Esophagus muscularis mucosa (tissue), 4 donors: ENCODE measurements at regions not wholly inside any gene's neighbourhood (a gene's known extent, or its start where the extent isn't known, plus 50 kb on each side); places are given as distances from the start of the nearest gene placed in this dataset.

Experiments
- DNase-seq: peaks from one replicate; pipeline ENCODE4 v3.0.0-alpha.2; 2017; ENCODE audit errors: extremely low spot score
- H3K27ac ChIP-seq, 4 donors: fragments of 200-600 bp; sonication (generic); replicated peaks in 1 of 4; 1 replicate in 3 of 4; 2 replicates in 1 of 4; pipeline ENCODE4 v1.5.1; 2016 to 2019; ENCODE audit warnings: mild to moderate bottlenecking in 1 of 4
- H3K27me3 ChIP-seq, 4 donors: fragments of 200-600 bp; sonication (generic); one replicate each; pipeline versions ENCODE4 v1.5.1 to v1.6.0; 2016 to 2019
- H3K36me3 ChIP-seq, 4 donors: fragments of 200-600 bp; sonication (generic); one replicate each; pipeline ENCODE4 v1.5.1; 2016 to 2019
- H3K4me1 ChIP-seq, 4 donors: fragments of 200-600 bp; sonication (generic); one replicate each; pipeline ENCODE4 v1.5.1; 2016 to 2019
- H3K4me3 ChIP-seq, 4 donors: fragments of 200-600 bp; sonication (generic); 1 replicate in 2 of 4; 2 replicates in 2 of 4; pipeline ENCODE4 v1.5.1; 2016 to 2019; ENCODE audit warnings: mild to moderate bottlenecking in 4 of 4, moderate library complexity in 1 of 4
- H3K9me3 ChIP-seq, 4 donors: fragments of 200-600 bp; sonication (generic); 1 replicate in 3 of 4; 2 replicates in 1 of 4; pipeline ENCODE4 v1.5.1; 2016 to 2019
- CTCF ChIP-seq, 3 experiments: fragments of 200-600 bp in 2 of 3; fragments of 450-650 bp in 1 of 3; sonication (generic) in 2 of 3; IDR thresholded peaks; one replicate each; pipeline ENCODE4 v1.5.1; 2017 to 2019; ENCODE audit warnings: antibody characterized with exemption in 3 of 3, mild to moderate bottlenecking in 2 of 3, moderate library complexity in 1 of 3
- EP300 ChIP-seq: sonication (generic); formaldehyde crosslinking; IDR thresholded peaks from one replicate; pipeline ENCODE4 v1.6.1; 2017; ENCODE audit warnings: antibody characterized with exemption
- POLR2A ChIP-seq: fragments of 450-650 bp; IDR thresholded peaks from one replicate; pipeline ENCODE4 v1.6.1; 2017; ENCODE audit warnings: antibody characterized with exemption, moderate library complexity, mild to moderate bottlenecking, low read depth
- POLR2AphosphoS5 ChIP-seq, 2 donors: sonication (generic); formaldehyde crosslinking; IDR thresholded peaks; one replicate each; pipeline ENCODE4 v1.6.1; 2017; ENCODE audit warnings: antibody characterized with exemption in 2 of 2
- WGBS: methylation state at CpG from one replicate; pipeline ENCODE4 v1.1.5; 2018; 5-methylcytosine and 5-hydroxymethylcytosine counted together
- intact Hi-C: fragments of 100-400 bp; cut with DNase I; formaldehyde crosslinking; loops from one replicate; pipeline ENCODE4 v1.15.1; 2023

- TF ChIP-seq POLR2AphosphoS5 (IDR thresholded peaks at IDR 0.05) (no peak), EP300 (no peak), POLR2A (no peak), CTCF (IDR thresholded peaks at IDR 0.05) (no peak)
- WGBS, result 15% methylated on average over 1 of the region's 1 CpG
- Histone ChIP-seq H3K27me3 (peaks cover 0 to 11% (median 0%) of the 10 kb centered on the region in 4 donors), H3K36me3 (no peaks in the 10 kb centered on the region), H3K4me1 (no peaks in the 10 kb centered on the region), H3K27ac (no peak overlapping the region), H3K9me3 (no peaks in the 10 kb centered on the region), H3K4me3 (no peak overlapping the region)
- intact Hi-C loops, result no loop called here
- DNase-seq, result no peak
Observed at GRCh38 chr12:97005174-97005573, 98.1 kb downstream of the NEDD1 start.

- H3K36me3 ChIP-seq, result no peaks in the 10 kb centered on the region
- 91% methylated on average over 3 of the region's 3 CpGs for WGBS
- H3K9me3 ChIP-seq, result no peaks in the 10 kb centered on the region
- H3K27me3 ChIP-seq, result peaks cover 0 to 11% (median 0%) of the 10 kb centered on the region in 4 donors
- TF ChIP-seq POLR2AphosphoS5 (IDR thresholded peaks at IDR 0.05), result no peak
- TF ChIP-seq CTCF (IDR thresholded peaks at IDR 0.05), result no peak
- TF ChIP-seq EP300, result no peak
- no peak for TF ChIP-seq POLR2A
- H3K4me3 ChIP-seq, result no peak overlapping the region
- no peaks in the 10 kb centered on the region for H3K4me1 ChIP-seq
- no peak for DNase-seq
- no peak overlapping the region for H3K27ac ChIP-seq
- intact Hi-C loops, result no loop called here
Observed at GRCh38 chr12:97005646-97006045, 98.6 kb downstream of the NEDD1 start.

GRCh38 chr12:97006585-97006984 lies 99.5 kb downstream of the NEDD1 start:
- WGBS, result 93% methylated on average over 2 of the region's 2 CpGs
- Histone ChIP-seq H3K36me3 (no peaks in the 10 kb centered on the region), H3K4me1 (no peaks in the 10 kb centered on the region), H3K9me3 (no peaks in the 10 kb centered on the region), H3K27ac (no peak overlapping the region), H3K27me3 (peaks cover 0 to 11% (median 0%) of the 10 kb centered on the region in 4 donors), H3K4me3 (no peak overlapping the region)
- DNase-seq, result no peak
- intact Hi-C loops, result no loop called here
- TF ChIP-seq POLR2AphosphoS5 (IDR thresholded peaks at IDR 0.05) (no peak), POLR2A (no peak), EP300 (no peak), CTCF (IDR thresholded peaks at IDR 0.05) (no peak)

GRCh38 chr12:97016163-97016562 lies 109.1 kb downstream of the NEDD1 start:
- H3K27ac ChIP-seq, result no peak overlapping the region
- H3K4me3 ChIP-seq, result no peak overlapping the region
- no peak for TF ChIP-seq POLR2A
- TF ChIP-seq POLR2AphosphoS5 (IDR thresholded peaks at IDR 0.05), result no peak
- TF ChIP-seq CTCF (IDR thresholded peaks at IDR 0.05), result no peak
- no peak for TF ChIP-seq EP300
- WGBS, result 98% methylated on average over 1 of the region's 1 CpG
- no peaks in the 10 kb centered on the region for H3K27me3 ChIP-seq
- no peaks in the 10 kb centered on the region for H3K4me1 ChIP-seq
- intact Hi-C loops, result no loop called here
- no peak for DNase-seq
- H3K9me3 ChIP-seq, result peaks cover 0 to 8% (median 6%) of the 10 kb centered on the region in 4 donors
- no peaks in the 10 kb centered on the region for H3K36me3 ChIP-seq

GRCh38 chr12:97017213-97017612 lies 110.2 kb downstream of the NEDD1 start:
- Histone ChIP-seq H3K27ac (no peak overlapping the region), H3K4me3 (no peak overlapping the region), H3K4me1 (no peaks in the 10 kb centered on the region), H3K27me3 (no peaks in the 10 kb centered on the region), H3K9me3 (peaks cover 0 to 8% (median 6%) of the 10 kb centered on the region in 4 donors), H3K36me3 (no peaks in the 10 kb centered on the region)
- intact Hi-C loops, result no loop called here
- no peak for DNase-seq
- 78% methylated on average over 3 of the region's 3 CpGs for WGBS
- no peak for TF ChIP-seq POLR2AphosphoS5 (IDR thresholded peaks at IDR 0.05)
- no peak for TF ChIP-seq EP300
- no peak for TF ChIP-seq CTCF (IDR thresholded peaks at IDR 0.05)
- TF ChIP-seq POLR2A, result no peak
